Inferior parietal cortex (tissue), 1 donor: ENCODE measurements at regions not wholly inside any gene's neighbourhood (a gene's known extent, or its start where the extent isn't known, plus 50 kb on each side); places are given as distances from the start of the nearest gene placed in this dataset.

Source experiments
- DNase-seq: peaks from one replicate; pipeline ENCODE4 v3.0.0-alpha.2; 2016; ENCODE audit errors: extremely low spot score

DNA sequence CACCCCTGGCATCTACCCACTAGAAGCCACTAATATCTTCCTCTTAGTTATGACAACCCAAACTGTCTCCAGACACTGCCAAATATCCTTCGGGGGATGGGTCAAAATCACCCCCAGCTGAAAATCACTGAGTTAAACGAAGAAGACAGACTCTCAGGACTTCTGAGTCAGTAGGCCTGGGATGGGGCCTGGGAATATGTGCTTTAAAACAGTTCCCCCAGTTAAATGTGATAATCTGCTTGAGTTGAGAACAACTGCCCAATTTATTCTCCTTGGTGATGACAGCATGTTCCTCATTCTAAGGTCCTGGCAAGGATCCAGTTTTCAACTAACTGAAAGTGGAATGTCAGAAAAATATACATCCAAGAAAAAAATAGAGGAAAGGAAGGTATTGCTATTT is 52.4 kb downstream of the CBLL2 start:
- no peak for DNase-seq

DNA sequence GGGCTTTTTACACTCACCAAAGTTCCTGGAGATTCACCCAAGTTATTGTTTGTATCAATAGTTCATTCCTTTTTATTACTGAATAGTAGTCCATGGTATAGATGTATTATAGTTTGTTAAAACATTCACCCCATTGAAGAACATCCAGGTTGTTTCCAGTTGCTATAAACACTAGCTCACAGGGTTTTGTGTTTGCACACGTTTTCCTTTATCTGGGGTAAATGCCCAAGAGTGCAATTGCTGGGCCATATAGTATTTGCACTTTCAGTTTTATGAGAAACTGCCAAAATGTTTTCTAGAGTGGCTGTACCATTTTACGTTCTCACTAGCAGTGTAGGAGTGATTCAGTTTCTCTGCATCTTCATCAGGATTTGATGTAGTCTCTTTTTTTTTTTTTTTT is 57.1 kb downstream of the CBLL2 start:
- DNase-seq = no peak

DNA sequence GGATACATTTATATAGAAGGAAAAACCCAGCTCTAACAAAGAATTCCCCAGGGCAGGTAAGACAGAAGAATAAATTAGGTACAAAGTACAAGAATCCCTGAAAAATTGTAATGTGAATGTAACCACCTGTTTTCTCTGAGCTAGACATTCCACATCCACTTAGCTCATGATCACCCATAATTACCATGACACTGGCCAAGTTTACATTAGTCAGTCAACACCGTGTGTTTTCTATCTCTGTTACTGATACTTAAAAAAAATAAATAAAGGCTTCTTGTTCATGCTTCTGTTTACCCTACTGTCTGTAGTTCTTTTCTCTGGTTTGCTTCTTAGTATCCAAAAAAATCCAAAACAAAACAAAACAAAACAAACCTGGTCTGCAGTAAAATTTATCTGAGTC is 66.0 kb downstream of the CBLL2 start:
- no peak for DNase-seq

DNA sequence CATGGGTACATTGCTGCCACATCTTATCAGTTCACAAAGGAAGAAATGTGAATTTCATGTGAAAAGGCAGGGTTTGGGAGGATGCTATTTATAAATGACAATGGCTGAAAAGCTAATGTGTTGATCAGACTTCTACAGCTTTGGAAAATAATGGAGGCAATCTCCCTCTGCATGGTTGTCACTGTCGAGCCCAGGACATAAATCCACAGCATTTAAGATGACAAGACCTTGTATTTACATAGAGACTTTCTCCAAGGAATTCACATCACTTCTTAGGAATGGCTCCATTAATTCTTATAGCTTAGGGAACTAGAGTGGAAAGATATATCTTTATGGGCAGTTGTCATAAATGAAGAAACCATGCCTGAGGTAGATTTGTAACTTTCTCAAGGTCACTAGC is 66.7 kb downstream of the CBLL2 start:
- no peak for DNase-seq

DNA sequence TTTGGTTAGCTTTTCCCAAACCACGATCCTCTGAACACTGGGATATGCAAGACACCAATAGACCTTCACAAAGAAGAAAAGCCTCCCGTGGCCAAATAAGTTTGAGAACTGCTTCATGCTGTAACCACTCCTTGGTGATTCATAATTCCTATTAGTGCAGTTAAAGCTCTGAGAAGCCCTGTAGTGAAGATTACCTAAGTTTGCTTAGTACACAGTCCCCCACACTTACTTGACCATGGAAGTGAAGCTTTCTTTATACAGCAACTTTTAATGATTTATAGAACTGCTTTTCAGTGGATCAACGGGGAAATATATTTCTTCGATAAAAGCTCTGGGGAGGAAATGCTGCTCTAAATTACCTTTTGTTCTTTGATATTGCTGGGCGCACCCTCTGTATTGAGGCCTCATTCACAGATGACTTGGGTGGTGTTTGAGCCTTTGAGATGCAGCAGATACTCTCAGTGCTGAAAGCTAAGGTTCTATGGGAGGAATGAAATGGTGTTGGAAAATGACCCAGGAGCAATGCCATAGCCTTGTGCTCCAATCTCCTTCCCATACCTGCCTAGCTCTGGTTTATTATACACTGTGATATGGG is 67.4 kb downstream of the CBLL2 start:
- DNase-seq = no peak

DNA sequence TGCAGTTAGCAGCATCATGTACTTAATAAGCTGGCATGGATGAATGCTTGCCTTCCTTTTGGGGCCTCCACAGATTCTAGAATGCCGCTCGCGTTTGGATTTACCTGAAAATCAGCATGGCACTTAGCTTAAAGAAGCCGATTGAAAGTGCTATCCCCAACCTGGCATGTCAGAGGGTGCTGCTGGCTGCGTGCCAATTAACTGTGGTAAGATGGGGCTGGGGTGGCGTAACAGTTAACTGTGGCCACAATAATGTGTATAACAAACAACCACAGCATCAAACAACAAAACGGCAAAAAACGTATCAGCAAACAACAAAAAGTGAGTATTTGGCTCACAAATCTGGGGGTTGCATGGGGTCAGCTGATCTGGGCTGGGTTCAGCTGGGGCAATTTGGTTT is 70.5 kb downstream of the CBLL2 start:
- no peak for DNase-seq

DNA sequence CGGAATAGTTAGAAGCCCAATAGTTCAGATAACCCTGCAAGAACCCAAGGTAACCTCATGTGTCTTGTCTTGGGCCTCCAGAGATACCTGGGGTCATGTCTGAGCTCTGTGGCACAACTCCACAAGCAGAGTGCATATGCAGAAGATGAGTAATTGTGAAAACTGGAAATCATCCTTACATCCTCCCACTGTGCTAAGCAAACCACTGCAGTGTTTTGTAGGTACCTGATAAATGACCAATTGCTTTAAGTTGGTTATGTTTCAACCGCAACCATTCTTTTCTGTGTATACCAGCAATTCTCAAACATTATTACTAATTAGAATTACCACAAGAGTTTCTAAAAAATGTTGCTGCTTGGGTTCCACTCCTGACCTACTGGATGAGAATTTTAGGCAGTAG is 73.2 kb downstream of the CBLL2 start:
- no peak for DNase-seq

DNA sequence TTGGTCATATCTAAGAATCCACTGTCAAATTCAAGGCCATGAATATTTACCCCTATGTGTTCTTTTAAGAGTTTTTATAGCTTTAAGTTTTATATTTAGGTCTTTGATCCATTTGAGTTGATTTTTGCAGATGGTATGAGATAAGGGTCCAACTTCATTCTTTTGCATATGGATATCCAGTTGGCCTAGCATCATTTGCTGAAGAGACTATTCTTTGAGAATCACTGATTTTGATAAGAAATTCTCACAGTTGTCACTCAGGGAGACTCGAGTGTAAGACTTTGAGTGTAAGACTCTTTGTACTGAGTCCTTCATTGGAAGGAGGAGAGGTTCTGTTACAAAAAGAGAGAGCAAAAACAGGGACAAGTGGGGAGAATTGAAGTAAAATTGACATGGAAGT is 74.8 kb downstream of the CBLL2 start:
- no peak for DNase-seq

DNA sequence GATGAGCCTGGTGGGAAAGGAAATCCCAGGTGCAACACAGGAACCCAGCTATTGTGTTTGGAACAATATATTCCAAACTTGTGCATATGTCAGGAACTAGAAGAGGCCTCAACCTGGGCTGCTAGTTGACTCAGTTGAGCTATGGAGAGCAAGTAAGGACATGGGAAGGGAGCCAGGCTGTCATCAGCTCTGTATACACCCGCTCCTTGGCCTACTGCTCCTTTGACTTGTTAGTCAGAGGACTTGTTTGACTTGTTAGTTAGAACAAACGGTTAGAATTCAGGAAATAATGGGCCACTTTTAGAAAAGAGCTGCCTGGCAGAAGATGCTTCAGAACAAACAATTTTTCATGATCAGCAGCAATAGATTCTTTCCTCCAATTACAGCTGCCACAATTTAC is 76.4 kb downstream of the CBLL2 start:
- DNase-seq = no peak

DNA sequence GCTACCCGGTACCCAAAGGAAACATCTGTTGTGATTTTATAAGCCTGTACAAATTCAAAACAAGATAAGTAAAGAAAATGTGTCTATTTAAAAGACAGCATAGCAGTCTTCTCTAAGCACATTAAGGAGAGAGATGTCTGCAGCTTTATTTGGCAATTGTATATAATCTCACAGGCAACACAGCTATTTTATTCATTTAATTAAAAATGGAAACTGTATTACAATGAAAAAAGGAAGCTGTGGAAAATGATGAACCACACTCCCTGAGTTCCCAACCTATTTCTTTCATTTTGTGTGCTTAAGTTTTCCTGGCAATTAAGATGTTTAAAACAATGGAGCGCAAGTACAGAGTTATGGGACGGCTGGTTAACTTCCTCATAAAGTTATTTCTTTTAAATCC is 78.4 kb downstream of the CBLL2 start:
- DNase-seq = no peak

DNA sequence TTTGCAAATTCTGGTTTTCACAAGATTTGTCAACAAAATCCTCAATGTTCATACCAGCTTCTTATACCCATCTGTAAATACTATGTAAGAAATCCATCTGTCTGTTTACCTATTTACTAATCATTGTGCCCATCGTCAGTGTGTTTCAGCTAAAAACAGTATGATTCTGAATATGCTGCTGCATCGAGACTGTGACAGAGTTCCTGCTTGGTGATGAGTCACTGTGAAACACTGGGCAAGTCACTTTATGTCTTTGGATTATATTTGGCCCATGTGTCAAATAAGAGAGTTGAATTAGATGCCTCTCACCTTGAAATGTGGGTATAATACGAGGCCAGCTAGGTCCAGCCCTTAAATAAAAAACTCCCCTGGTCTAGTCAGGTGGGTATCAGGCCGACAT is 79.3 kb downstream of the CBLL2 start:
- DNase-seq = no peak

DNA sequence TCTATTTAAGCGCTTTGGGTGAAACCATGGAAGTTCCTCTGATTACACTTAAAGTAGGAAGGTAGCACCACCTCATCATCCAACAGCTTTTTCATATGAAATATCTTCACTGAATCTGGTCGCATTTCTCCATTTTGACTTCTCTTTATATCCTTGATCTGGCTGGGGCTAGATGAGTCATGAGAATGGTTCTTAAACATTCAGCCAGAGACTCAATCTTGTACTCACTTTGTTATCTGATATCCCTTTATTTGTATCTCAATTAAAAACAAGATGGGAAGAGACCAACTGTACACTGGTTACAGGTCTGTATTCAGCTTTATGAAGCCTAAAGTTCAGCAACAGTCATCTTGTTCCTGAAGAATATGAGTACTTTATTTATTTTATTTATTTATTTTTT is 84.9 kb downstream of the CBLL2 start:
- DNase-seq = no peak

DNA sequence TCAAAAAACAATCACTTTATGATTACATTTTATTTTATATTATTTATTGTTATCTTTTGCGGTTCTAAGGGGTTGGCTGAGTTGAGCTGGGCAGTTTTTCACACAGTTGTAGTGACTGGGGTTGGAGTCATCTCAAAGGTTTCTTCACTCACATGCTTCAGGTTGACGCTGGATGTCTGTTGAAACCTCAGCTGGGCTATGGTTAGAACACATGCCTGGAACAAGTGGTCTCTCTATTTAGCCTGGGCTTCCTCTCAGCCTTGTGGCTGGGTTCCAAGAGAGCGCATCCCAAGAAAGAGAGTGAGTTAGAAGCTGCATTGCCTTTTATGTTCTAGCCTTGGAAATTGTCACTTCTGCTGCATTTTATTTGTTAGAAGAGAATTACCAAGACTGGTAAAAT is 87.4 kb downstream of the CBLL2 start:
- no peak for DNase-seq

DNA sequence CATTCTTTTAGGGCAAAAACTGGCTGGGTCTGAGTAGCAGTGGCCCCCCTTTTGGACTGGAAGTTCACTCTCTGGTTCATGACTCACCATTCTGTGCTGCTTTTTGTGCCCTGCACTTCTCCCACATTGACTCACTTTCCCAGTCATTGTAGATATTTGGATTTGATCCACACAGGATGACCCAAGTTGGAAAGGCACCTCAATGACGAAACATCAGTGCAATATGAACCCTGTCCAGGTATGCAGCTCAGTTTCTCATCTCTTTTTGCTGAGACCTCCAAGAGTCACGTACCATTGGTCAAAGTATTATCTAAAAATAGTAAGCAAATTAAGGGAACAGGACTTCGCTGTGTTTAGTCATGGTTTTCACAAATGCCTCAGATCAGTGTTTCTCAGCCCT is 92.7 kb downstream of the CBLL2 start:
- DNase-seq = no peak

DNA sequence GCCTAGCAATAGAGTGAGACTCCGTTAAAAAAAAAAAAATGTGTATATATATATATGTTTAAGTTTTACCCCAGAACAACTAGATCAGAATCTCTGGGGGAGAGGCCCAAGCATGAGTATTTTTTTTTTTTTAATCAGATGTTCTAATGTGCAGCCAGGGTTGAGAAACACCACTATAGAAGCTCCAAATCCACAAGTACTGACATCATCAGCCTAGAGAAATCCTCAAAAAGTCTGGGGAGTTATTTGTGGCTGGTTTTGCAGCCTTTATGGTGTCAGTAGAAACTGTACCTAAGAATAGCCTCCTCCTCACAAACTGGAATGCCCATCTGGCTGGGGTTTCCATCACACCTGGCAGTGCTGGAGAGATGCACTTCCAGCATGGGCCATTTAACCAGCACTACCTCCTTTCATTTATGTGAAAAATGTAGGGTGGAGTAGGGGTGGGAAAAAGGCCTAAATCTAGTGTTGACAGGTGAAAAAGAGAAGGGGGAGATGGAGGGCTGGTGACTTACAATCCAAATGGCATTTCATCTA is 93.5 kb downstream of the CBLL2 start:
- DNase-seq = no peak

DNA sequence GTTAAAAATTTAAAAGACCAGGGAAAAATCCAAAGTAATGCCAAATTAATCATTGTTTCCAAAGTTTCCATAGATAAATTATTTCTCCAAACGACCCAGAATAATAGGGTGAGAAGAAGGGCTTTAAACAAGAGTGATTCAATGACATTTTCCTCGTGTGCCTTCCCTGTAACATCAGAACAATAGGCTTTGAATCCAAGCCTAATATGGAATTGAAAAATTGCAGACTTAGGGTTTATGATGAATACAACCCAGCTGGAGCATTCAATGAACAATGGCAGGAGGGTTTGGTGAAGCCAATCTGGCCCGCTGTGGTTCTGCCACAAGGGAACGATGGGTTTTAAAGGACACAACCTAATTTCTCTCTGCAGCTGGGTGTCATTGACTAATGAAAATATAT is 94.2 kb downstream of the CBLL2 start:
- DNase-seq = no peak

DNA sequence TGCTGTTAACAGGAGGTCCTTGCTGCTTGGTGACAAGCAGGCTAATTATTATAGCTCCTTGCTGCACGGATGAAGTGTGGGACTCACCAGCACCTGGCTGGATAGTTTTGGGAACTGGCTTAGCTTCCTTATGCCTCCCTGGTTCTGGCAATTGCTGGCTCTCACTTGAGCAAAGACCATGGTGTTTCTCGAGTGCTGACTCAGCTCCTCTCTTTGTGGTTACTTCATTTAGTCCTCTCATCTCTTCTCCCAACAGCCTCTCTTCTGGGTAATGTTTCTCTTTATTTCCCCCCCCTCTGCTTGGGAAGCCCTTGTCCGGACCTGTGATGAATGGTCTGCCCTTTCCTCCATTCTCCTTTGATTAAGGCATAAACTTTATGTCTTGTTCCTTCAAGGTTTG is 100.4 kb downstream of the CBLL2 start:
- DNase-seq = no peak

DNA sequence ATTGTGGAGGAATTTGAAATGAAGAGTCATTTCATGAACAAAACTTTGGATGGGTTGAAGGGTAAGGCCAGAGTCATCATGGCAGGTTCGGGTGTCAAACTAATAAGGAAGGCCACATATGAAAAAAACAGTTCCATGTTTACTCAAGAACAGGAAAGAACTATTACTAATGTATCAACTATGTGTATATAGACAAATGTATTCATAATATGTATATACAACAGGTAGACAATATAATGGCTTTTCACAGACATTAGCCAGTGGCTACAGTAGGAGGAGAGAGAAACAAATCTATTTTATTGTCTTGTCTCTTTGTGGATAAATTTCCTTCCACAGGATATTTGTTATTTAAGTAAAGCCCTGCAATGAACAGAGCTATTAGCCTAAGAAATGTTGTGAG is 101.1 kb downstream of the CBLL2 start:
- DNase-seq = no peak

DNA sequence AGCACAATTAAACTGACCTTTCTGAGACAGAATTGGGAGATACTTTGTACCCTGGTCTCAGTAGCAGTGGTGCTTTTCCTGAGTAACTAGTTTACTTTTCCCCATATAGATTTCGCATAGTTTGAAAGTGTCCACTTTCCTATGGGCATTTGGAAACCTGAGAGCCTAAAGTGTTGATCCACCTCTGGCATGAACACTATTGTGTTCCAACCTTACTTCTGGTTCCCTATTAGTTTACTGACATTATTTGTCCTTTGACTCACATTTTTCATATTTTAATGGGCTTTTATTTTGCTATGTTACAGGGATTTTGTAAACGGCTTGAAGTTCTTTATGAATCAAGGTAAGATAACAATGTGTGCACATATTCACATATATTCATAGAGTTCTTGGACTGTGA is 103.7 kb downstream of the CBLL2 start:
- DNase-seq = no peak

DNA sequence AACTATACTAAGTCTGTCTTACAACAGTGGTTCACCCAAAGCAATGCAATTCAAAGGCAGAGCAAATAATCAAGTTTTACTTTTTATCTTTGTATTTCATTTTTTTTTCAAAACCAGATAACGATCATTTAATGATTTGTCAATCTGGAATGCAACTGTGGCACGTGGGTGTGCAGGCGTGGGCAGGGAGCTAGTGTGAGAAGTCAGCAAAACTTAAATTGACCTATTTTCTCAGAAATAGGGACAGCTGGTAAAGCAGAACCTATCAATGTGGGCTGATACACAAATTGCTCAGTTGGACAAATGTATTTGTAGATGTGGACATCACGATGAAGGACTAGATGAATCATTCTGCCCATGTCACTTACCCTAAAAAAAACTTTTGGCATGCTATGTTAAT is 105.6 kb downstream of the CBLL2 start:
- no peak for DNase-seq

DNA sequence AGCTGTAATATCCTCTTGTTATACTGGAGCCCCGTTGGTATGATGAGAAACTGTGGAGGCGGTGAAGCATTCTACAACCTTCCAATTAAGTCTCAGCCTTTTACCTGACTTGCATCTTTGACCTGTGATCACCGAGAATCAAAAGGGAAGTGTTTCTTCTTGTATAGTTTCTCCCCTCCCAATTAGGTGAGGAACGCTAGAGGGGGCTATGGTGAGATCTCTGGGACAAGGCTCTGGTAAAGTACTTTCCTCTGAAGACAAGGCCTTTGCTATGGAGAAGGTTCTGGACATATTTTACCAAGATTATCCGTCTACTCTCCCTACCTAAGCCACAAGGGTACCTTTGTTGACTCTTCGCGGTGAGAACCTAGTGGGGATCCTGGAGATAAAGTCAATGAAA is 111.3 kb downstream of the CBLL2 start:
- no peak for DNase-seq

DNA sequence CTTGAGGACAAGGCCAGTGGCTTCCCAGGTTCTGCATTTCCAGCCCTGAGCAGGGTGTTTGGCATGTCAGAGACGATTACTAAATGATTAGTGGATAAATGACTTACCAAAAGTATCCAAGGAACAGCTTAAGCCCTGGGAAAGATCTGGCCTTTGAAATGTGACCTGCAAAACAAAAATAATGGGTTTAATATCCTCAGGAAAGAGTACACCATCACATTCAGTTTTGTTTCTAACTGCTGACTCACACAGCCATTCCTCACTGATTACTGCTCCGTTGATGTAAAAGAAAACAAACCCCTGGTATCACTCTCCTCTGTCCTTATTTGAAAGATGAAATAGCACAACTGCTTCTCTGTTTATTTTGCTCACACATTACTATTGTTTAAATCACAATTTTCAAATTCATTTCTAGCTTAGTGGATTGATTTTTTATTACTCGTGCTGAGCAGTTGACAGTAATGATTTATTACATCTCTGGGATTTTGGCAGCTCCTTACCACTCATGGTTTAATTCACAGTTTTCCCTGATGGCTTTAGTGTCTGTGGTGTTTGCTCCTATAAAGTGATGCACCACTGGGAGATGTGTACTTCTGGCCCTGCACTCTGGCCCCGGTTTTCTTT is 117.0 kb downstream of the CBLL2 start:
- no peak for DNase-seq

DNA sequence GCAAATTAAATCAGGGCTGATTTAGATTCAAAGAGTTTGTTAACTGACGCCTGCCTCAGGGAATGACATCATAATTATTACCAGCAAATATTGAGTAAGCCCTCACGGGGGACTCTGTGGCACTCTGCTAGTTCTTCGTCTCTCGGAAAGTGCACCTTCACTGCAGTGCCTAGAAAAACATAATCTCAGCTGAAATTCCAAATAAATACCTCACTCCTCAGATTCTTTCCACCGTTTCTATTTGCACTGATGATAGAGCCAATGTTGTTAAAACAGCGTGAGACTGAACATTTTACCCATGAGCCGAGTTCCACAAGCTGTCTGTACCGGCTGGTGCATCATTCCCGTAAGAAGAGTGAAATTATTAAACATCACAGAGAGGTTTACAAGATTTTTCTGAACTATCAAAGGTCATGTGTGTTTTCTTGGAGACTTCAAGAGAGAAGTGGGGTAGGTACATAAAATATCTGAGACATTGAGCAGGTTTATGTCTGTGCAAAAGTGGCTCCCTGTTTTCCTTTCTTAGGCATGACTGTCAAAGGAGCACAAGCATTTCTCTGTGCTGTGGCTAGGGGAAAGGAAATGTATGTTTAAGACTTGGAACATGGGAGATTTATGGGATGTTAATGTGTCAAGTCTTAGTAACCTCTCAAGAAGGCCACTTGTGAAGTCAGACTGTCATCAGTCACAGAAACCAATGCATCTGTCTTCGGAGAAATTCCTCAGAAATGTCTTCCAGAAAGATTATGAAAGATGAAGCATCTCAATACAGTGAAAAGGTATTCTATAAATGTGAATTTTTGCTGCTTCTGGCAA is 119.6 kb downstream of the CBLL2 start:
- no peak for DNase-seq
